Activated naive CD8-positive, alpha-beta T cell treated with anti-CD3 and anti-CD28 coated beads, Interleukin-2, amount 50 U/mL, for 16 hours (primary cell): ENCODE measurements at regions not wholly inside any gene's neighbourhood (a gene's known extent, or its start where the extent isn't known, plus 50 kb on each side); places are given as distances from the start of the nearest gene placed in this dataset.

Experiments
- DNase-seq: peaks from one replicate; pipeline ENCODE4 v3.0.0-alpha.2; 2020; ENCODE audit warnings: low read depth, low spot score

DNA sequence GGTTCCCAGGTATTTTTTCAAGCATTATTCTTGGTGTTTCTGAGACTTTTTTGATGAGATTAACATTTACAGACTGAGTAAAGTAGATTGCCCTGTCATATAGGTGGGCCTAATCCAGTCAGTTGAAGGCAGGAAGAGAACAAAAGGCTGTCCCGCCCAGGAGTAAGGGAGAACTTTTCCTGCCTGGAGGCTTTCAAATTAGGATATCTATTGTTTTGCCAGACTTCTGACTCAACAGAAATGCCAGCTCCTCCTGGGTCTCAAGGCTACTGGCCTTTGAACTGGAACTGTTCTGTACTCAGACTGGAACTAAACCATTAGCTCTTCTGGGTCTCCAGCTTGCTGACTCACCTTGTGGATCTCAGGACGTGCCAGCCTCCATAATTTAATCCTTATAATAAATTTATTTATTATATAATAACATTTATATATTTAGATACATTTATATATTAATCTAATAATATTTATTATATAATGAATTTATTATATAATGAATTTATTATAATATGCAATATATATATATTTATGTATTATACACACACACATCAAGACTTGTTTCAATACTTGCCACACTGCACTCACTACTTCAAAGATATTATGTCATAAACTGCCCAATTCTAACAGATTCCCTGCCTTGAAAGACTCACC, 510.8 kb upstream of the B3GALT2 start:
- DNase-seq = no peak

- no peak for DNase-seq
These were observed 508.3 kb upstream of the B3GALT2 start for GRCh38 chr1:193694741-193695140.

DNA sequence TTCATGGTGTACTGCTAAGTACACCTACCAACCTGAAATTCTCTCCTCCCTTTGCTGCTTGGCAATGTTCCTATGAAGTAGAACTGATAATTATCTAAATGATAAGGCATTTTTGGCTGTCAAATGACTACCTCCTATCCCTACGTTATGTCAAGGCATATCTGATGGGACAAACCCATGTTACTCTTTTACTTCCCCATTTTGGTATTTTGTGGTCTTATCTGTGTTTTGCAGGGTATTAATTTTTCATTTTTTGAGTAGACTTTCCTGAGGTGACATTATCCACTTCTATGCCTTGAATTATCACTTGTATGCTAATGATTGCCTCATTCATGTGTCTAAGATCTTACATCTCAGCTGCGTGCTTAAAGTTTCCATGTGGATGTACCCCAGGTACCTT, 499.6 kb upstream of the B3GALT2 start:
- no peak for DNase-seq

GRCh38 chr1:193681422-193681821, 495.0 kb upstream of the B3GALT2 start:
- no peak for DNase-seq

DNA sequence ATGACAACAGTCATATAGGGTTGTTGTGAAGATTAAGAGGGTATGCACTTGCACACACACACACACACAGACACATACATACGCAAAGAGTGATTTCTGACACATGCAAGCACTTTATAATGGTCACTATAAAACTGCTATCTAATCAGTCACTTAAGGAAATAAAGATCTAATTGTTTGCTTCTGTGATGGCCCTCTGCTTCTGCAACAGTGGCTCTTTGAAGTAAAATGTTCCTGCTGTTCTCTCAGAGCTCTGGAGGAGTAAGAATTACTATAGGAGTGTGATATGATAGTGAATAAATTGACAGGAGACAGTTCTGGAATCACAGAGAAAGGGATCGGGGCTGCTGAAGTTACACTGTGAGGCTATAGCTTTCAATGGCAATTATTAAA, 494.5 kb upstream of the B3GALT2 start:
- no peak for DNase-seq

GRCh38 chr1:193680247-193680923, 494.0 kb upstream of the B3GALT2 start:
- no peak for DNase-seq

DNA sequence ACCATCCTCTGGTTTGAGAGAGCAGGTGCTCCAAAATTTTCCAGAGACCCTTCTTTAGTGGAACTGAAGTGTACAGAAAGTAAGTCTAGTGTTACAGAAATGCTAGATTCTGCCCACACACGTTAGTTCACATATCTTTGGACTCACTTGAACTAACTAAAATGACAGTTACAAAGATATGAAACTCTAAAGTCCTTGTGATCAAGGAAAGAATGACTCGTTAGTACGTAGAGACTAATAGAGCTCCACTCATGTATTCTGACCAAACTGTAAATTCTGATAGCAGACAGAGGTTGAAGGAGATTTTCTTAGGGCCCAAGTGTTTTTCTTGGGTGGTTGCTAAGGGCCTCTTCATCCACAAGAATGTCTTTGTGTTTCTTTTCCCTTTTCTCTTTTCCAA, 491.5 kb upstream of the B3GALT2 start:
- DNase-seq = no peak

- no peak for DNase-seq
These were observed 490.7 kb upstream of the B3GALT2 start for GRCh38 chr1:193676996-193677549.

DNA sequence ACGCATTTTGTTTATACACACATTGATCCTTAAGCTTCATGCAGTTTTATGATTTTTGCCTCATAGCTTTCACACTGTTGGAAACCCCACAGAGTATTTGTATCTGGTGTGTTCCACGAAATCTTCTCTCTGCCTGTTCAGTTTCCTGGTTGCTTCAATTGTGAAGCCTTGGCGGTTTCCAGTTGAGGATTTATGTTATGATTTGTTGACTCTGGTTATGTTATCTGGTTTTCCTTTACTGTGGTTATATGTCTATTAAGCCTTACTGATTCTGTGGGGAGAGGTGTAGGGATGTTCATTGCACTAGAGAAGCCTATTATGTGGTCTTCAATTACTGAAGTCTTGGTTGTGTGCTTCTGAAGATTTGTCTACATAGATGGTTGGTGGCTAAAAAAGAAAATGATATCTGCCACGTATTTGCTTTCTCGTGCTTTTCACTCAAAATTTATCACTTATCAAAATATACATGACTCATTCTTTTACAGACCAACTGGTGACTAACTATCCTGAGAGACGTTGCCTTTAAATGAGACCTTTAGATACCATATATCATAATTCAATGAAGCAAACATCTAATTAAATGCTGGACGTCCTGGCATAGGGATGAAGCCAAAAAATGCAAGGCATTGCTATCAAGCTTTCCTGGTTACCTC, 488.0 kb upstream of the B3GALT2 start:
- no peak for DNase-seq

DNA sequence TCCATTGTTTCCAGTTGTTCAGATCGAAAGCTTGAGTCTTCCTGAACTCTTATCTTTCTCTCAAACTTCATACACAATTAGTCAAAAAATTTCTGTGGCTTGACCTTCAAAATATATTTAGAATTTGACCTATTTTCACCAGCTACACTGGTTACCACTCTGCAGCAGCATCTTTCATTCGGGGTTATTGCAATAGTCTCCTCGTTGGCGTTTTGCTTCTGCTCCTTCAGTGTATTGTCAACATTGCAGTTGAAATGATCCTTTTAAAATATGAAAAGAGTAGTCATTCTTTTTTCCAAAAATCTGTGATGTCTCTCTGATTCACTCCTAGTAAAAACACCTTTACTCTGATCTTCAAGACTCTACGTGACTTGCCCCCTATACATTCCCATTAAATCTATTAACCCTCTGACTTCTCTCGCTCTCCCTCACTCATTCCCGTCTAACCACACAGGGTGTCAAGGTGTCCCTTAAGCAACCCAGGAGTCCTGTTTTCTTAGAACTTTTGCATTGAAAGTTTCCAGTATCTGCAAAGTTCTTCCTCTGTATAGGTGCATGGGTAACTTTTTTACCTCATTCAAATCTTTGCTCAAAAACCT, 480.2 kb upstream of the B3GALT2 start:
- DNase-seq = no peak

DNA sequence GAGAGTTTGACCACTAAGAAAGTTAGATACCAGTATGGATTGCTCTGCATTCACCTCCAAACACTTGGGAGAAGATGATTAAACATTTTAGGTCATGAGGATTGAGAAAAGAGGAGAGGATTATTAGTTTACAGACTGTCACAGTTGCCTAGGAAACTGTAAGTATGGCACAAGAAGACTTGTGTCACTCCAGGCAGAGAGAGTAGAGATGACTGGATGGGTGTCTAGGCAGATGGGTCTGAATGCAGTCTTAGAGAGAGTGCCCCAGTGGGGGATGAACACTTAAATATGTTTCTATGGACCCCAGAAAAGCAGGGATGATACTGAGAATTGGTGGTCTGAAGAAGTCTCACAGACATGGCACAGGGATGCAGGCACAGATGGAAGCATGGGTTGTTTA, 477.6 kb upstream of the B3GALT2 start:
- no peak for DNase-seq

DNA sequence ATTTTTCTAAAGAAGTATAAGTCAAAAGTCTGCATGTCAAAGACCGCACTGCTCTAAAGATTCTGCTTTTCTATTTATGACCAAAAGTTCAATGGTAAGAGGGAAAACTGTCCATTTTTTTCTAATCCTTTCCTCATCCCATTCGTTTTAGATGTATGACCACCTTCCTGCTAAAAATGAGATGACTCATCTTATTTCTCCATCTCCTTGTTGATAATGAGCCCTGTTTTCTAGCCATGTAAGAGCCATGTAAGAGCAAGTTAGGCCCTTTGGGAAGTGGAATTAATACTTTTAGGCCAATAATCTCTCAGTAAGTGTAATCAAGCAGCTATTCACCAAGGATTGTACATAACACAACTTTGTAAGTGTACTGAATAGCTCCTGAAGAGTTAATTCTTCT, 475.6 kb upstream of the B3GALT2 start:
- DNase-seq = no peak

DNA sequence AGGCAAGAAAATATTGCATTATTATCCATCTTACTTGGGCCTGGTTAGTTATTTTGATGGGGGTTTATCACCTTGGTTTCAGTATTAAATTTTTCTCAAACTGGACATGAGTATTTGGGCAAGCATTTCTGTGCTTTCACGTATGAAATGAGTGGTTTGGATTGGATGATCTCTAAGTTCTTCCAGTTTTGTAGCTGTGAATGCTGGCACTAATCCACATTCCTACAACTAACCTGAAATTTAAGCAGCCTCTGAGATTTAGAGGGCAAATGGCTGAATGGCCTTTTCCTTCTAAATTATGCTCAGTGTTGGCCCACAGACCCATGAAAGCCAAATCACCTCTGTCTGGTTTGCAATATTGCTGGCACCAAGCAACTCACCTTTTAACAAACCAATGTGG, 475.0 kb upstream of the B3GALT2 start:
- no peak for DNase-seq

- DNase-seq = no peak
These were observed 474.0 kb upstream of the B3GALT2 start for GRCh38 chr1:193660428-193660827.

DNA sequence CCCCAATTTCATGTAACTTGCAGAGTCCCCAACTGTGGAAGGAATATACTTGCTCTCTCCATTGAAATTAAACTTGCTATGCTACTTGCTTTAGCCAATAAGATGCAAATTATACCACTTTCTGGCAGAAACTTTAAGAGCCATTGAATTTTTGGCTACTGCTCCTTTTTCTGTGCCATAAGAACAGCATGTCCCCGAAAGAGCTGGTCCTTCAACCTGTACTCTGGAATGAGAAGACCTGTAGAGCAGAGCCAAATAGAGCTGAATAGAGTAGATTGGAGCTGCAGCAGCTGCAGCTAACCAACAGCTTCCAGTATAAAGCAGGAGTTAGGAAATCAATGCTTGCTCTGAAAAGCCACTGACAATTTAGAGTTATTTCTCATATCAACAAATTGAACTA, 472.3 kb upstream of the B3GALT2 start:
- no peak for DNase-seq

- no peak for DNase-seq
These were observed 471.7 kb upstream of the B3GALT2 start for GRCh38 chr1:193658081-193658480.

DNA sequence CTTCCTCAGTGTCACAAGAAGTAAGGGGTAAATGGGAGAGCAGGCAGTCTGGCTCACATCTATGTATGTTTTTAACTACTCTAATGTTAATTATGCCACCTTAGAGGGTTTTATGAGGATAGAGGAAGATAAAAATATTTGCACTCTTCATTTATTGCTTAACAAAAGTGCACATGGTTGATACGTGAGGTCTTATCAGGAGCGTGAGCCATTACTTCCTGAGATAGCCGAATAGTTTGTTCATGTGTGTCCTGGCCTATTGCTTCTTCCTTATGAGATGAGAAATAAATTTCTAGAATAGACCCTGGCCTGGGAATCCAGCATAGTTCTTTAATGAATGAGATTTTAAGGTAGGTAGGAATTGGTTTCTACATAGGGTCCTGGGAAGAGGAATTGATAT, 471.1 kb upstream of the B3GALT2 start:
- no peak for DNase-seq

GRCh38 chr1:193656841-193657240, 470.4 kb upstream of the B3GALT2 start:
- no peak for DNase-seq

DNA sequence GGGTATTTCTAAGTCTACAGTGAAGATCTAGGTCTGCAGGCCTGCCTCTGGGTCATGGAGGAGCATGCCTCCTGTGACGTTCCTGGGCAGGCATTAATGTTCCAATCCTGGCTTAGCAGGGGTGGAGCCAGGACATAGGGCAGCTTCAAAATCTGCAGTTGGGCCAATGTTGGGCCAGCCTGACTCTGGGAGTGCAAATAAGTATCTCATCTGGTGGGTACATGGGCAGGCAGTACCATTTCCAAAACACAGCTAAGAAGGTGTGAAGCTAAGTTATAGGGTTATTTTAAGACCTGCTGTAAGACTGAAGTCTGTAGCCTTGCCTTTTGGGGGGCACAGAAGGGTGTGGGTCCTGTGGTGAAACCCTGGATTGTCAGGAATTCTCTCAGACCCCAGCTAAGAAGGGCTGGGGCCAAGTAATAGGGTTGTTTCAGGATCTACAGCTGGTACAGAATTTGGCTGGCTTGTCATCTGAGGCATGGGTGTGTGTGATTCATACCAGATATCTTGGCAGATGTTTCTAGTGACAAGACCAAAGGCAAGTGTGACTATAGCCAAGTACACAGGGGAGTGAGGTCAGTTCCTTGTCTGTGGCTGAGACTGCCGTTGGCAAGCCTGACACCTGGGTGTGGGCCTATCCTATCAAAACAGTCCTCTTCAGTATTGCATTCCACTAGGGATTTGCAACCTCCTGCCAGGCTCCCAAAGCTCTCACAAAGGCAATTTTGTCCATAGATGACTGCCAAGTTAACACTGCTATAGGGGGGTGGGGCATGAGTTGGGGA, 468.7 kb upstream of the B3GALT2 start:
- DNase-seq = no peak

DNA sequence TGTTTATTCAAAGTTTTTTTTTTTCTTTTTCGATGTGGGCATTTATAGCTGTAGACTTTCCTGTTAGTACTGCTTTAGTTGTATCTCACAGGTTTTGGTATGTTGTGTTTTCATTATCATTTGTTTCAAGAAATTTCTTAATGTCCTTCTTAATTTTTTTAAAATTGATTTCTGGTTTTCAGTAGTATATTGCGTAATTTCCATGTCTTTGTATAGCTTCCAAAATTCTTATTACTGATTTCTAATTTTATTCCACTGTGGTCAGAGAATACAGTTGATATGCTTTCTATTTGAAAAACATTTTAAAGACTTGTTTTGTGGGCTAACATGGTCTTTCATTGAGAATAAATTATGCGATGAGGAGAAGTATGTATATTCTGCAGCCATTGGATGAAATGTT, 463.2 kb upstream of the B3GALT2 start:
- no peak for DNase-seq

DNA sequence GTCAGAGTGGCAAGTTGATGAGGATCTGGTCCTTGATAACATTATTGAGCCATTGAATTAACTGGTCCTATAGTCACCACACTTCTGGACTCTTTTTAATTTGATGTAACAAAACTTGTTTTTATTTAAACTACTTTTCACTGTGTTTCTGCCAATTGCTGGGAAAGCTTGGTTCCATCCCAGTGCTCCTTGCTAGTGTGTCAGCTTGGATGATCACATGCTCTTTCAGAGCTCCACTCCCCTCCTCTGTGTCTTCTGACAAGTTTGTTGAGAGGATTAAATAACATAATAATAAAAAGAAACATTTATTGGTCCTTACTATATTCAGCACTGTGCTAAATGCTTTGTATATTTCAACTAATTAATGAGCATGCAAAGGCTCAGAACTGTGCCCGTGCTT, 448.5 kb upstream of the B3GALT2 start:
- DNase-seq = no peak

DNA sequence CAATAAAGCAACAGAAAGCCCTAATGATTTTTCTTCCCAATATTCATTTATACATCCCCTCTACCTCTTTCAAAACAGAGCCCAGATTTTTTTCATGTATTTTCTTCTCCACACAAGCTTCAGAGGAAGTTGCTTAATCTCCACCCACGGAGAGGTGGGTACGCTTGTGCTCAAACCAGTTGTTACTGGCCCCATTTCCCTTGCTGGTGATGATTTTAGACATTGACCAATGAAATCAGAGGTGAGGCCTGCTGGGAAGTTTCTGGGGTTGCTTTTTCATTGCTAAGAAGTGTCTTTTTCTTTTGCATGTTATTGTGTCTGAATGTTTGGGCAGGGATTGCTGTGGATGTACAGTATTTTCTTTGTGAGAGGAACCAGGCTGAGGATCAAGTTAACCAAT, 448.1 kb upstream of the B3GALT2 start:
- DNase-seq = no peak
